ENCODE measurements at regions not wholly inside any gene's neighbourhood (a gene's known extent, or its start where the extent isn't known, plus 50 kb on each side); places are given as distances from the start of the nearest gene placed in this dataset.

DNA sequence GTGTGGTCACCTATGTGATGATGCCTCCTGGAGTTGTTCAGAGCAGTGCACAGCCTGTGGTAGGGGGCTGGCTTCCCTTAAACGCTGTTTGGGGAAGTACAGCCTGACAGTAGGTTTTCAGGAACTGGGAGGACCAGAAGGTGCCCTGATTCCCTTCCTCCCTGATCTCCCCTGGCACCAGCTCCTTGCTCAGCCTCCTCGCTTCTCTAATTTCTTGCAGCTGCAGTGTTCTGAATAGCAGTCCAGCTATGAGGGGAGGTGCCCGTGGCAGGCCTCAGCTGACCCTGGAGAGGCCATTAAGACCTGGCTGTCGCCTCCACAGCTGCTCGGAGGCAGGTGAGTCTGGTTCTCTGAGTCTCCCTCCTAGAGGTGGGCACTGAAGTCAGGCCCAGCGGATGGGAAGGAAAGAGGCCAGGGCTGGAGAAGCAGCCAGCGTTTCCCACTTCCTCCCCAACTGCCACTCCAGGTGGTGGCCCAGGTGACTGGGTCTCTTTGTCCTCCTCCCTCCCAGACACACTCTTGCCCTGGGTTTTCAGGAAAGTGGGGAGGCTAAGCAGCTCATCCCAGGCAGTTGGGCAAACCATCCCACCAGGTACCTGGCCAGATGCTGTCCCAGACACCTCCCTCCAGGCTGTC lies 52.0 kb upstream of the RPL11 start:
- H3K27me3 ChIP-seq, result no peaks in the 10 kb centered on the region
- no peak overlapping the region for H3K4me3 ChIP-seq
- H3K9me3 ChIP-seq, result no peaks in the 10 kb centered on the region
- H3K36me3 ChIP-seq, result no peaks in the 10 kb centered on the region
- H3K4me1 ChIP-seq, result no peaks in the 10 kb centered on the region
- no peak for TF ChIP-seq CTCF (IDR thresholded peaks at IDR 0.05)
- intact Hi-C loops (cut with DNase I), result loop anchor here (5.0 kb wide), 1 partner anchor 113 kb away; no protein-coding TSS in a partner anchor
- no peak overlapping the region for H3K9ac ChIP-seq (ENCODE audit: low read depth in 2 of 2, low read length in 2 of 2)
- H3K27ac ChIP-seq, result no peak overlapping the region
- DNase-seq, result no peak

DNA sequence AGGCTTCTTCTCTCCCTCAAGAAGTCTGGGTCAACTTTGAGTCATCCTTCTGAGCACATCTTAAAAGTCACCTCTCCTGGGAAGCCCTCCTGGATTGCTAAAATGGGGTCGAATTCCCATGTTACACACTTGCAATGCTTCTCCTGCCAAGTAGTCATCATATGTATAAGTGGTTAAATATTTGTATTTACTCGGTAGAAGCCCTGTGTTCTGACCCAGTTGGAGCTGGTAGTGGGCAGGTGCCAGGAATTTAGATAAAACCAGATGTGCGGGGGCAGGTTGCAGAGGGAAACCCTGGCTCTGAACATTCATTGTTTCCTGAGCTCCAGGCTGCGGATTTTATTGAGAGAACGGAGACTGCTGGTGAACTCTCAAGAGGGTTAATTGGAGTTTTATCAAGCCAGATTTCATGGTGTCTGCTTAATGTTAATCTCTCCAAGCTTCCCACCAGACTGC lies 52.8 kb upstream of the RPL11 start:
- Histone ChIP-seq H3K27me3 (no peaks in the 10 kb centered on the region), H3K36me3 (no peaks in the 10 kb centered on the region), H3K4me3 (no peak overlapping the region), H3K27ac (no peak overlapping the region), H3K9ac (ENCODE audit: low read depth in 2 of 2, low read length in 2 of 2) (no peak overlapping the region), H3K9me3 (no peaks in the 10 kb centered on the region), H3K4me1 (no peaks in the 10 kb centered on the region)
- no peak for TF ChIP-seq CTCF (IDR thresholded peaks at IDR 0.05)
- no peak for DNase-seq
- intact Hi-C loops (cut with DNase I), result loop anchor here (5.0 kb wide), 1 partner anchor 113 kb away; no protein-coding TSS in a partner anchor

DNA sequence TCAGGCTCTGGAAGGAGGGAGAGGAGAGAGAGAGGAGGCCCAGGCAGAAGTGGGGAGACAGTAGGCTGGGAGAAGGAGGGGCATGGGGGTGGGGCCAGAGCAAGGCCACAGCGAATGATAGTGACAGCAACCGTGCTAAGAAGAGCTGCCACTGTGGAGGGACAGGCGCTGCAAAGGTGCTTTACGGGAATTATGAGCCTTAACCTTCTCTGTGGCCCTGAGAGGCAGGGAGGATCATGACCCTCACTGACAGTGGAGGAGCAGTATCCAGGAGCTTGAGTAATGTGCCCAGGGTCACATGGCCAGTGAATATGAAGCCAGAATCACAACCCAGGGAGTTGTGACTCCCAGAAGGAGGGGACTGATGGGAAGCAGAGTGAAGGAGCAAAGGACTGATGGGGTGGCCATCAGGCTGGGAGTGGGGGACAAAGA lies 53.4 kb upstream of the RPL11 start:
- Histone ChIP-seq H3K4me1 (no peaks in the 10 kb centered on the region), H3K36me3 (no peaks in the 10 kb centered on the region), H3K27me3 (no peaks in the 10 kb centered on the region), H3K9ac (ENCODE audit: low read depth in 2 of 2, low read length in 2 of 2) (no peak overlapping the region), H3K27ac (no peak overlapping the region), H3K9me3 (no peaks in the 10 kb centered on the region), H3K4me3 (no peak overlapping the region)
- intact Hi-C loops (cut with DNase I), result loop anchor here (5.0 kb wide), 1 partner anchor 114 kb away; no protein-coding TSS in a partner anchor
- DNase-seq, result no peak
- TF ChIP-seq CTCF (IDR thresholded peaks at IDR 0.05), result no peak

- intact Hi-C loops (cut with DNase I), result loop anchor here (5.0 kb wide), 1 partner anchor 116 kb away; no protein-coding TSS in a partner anchor
- Histone ChIP-seq H3K4me1 (no peaks in the 10 kb centered on the region), H3K9me3 (no peaks in the 10 kb centered on the region), H3K27me3 (no peaks in the 10 kb centered on the region), H3K36me3 (no peaks in the 10 kb centered on the region), H3K9ac (ENCODE audit: low read depth in 2 of 2, low read length in 2 of 2) (no peak overlapping the region), H3K27ac (no peak overlapping the region), H3K4me3 (no peak overlapping the region)
- TF ChIP-seq CTCF (IDR thresholded peaks at IDR 0.05), result no peak
- no peak for DNase-seq
Observed at GRCh38 chr1:23636009-23636408, 55.6 kb upstream of the RPL11 start.

- peak; percentile 77 for DNase-seq
- intact Hi-C loops (cut with DNase I), result loop anchor here (5.0 kb wide), 1 partner anchor 117 kb away; no protein-coding TSS in a partner anchor
- H3K4me1 ChIP-seq, result no peaks in the 10 kb centered on the region
- H3K27me3 ChIP-seq, result no peaks in the 10 kb centered on the region
- TF ChIP-seq CTCF (IDR thresholded peaks at IDR 0.05), result peak; percentile 92
- H3K27ac ChIP-seq, result peak overlapping the region; percentile 13
- no peaks in the 10 kb centered on the region for H3K9me3 ChIP-seq
- no peaks in the 10 kb centered on the region for H3K36me3 ChIP-seq
- peak overlapping the region; percentile 52 to 74 for H3K9ac ChIP-seq (ENCODE audit: low read depth in 2 of 2, low read length in 2 of 2)
- no peak overlapping the region for H3K4me3 ChIP-seq
Observed at GRCh38 chr1:23634840-23635651, 56.6 kb upstream of the RPL11 start.
